Stomach (tissue), 8 donors: ENCODE measurements at regions not wholly inside any gene's neighbourhood (a gene's known extent, or its start where the extent isn't known, plus 50 kb on each side); places are given as distances from the start of the nearest gene placed in this dataset.

Source experiments
- DNase-seq, 2 donors: peaks; one replicate each; pipeline versions ENCODE4 v3.0.0 to v3.0.0-alpha.2; 2013 to 2019
- H3K27ac ChIP-seq, 5 donors: fragments of 200-600 bp in 4 of 5; sonication (generic) in 4 of 5; one replicate each; pipeline ENCODE4 v1.5.1; 2013 to 2019; ENCODE audit warnings: mild to moderate bottlenecking in 1 of 5, moderate library complexity in 1 of 5
- H3K27me3 ChIP-seq, 3 donors: fragments of 200-600 bp; sonication (generic); one replicate each; pipeline ENCODE4 v1.5.1; 2017 to 2019; ENCODE audit warnings: mixed run types in 1 of 3
- H3K36me3 ChIP-seq, 4 donors: fragments of 200-600 bp; sonication (generic); 1 replicate in 3 of 4; 2 replicates in 1 of 4; pipeline ENCODE4 v1.5.1; 2016 to 2019
- H3K4me1 ChIP-seq, 4 donors: fragments of 200-600 bp; sonication (generic); one replicate each; pipeline ENCODE4 v1.5.1; 2016 to 2019
- H3K4me3 ChIP-seq, 4 donors: fragments of 200-600 bp; sonication (generic) in 3 of 4; one replicate each; pipeline ENCODE4 v1.5.1; 2016 to 2019; ENCODE audit warnings: mild to moderate bottlenecking in 1 of 4
- H3K9me3 ChIP-seq, 4 donors: fragments of 200-600 bp; sonication (generic); one replicate each; pipeline ENCODE4 v1.5.1; 2016 to 2019
- EP300 ChIP-seq: sonication (generic); formaldehyde crosslinking; IDR thresholded peaks from one replicate; pipeline ENCODE4 v1.6.1; 2017; ENCODE audit warnings: antibody characterized with exemption
- POLR2A ChIP-seq, 4 donors: fragments of 450-650 bp; IDR thresholded peaks; one replicate each; pipeline ENCODE4 v1.6.1; 2016; ENCODE audit warnings: antibody characterized with exemption in 4 of 4, control low read depth in 2 of 4, mild to moderate bottlenecking in 1 of 4, moderate library complexity in 1 of 4
- POLR2AphosphoS5 ChIP-seq, 3 donors: sonication (generic); formaldehyde crosslinking; IDR thresholded peaks; one replicate each; pipeline ENCODE4 v1.6.1; 2016; ENCODE audit warnings: antibody characterized with exemption in 3 of 3
- WGBS, 5 donors: extraction: QIAGEN DNeasy Blood & Tissue Kit in 3 of 5; methylation state at CpG; one replicate each; pipeline versions ENCODE4 v1.1.5 to v1.1.7; 2013 to 2018; 5-methylcytosine and 5-hydroxymethylcytosine counted together
- intact Hi-C: fragments of 100-400 bp; cut with DNase I; formaldehyde crosslinking; loops from one replicate; pipeline ENCODE4 v1.15.1; 2023; ENCODE audit warnings: low total_unique reads
- TF ChIP-seq, protein P1 (sequence below), 7 experiments: fragments of 450-650 bp in 4 of 7; fragments of 200-600 bp in 3 of 7; sonication (generic) in 3 of 7; IDR thresholded peaks; one replicate each; pipeline ENCODE4 v1.5.1; 2016 to 2019; ENCODE audit warnings: antibody characterized with exemption in 7 of 7, control low read depth in 2 of 7, mild to moderate bottlenecking in 1 of 7
- donor health status: healthy with polysubstance abuse.
- donor health status: Bipolar disorder and iron deficiency.
- donor health status: healthy.

GRCh38 chr3:194974468-194975135 lies 288.9 kb downstream of the FAM43A start:
- peaks cover 0 to 9% (median 0%) of the 10 kb centered on the region in 4 donors for H3K4me1 ChIP-seq
- DNase-seq = no peak
- H3K36me3 ChIP-seq = no peaks in the 10 kb centered on the region
- peaks cover 0 to 5% (median 0%) of the 10 kb centered on the region in 4 donors for H3K9me3 ChIP-seq
- 92 to 93% (median 92%) methylated on average over 5 to 9 of the region's 9 CpGs for WGBS, 5 donors
- H3K27me3 ChIP-seq = no peaks in the 10 kb centered on the region
- intact Hi-C loops = no loop called here
- H3K4me3 ChIP-seq = no peak overlapping the region
- no peak overlapping the region for H3K27ac ChIP-seq
- TF ChIP-seq, protein P1, sequence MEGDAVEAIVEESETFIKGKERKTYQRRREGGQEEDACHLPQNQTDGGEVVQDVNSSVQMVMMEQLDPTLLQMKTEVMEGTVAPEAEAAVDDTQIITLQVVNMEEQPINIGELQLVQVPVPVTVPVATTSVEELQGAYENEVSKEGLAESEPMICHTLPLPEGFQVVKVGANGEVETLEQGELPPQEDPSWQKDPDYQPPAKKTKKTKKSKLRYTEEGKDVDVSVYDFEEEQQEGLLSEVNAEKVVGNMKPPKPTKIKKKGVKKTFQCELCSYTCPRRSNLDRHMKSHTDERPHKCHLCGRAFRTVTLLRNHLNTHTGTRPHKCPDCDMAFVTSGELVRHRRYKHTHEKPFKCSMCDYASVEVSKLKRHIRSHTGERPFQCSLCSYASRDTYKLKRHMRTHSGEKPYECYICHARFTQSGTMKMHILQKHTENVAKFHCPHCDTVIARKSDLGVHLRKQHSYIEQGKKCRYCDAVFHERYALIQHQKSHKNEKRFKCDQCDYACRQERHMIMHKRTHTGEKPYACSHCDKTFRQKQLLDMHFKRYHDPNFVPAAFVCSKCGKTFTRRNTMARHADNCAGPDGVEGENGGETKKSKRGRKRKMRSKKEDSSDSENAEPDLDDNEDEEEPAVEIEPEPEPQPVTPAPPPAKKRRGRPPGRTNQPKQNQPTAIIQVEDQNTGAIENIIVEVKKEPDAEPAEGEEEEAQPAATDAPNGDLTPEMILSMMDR (IDR thresholded peaks at IDR 0.05) = no peak
- TF ChIP-seq EP300 (no peak), POLR2A (IDR thresholded peaks at IDR 0.05) (no peak), POLR2AphosphoS5 (IDR thresholded peaks at IDR 0.05) (no peak)

DNA sequence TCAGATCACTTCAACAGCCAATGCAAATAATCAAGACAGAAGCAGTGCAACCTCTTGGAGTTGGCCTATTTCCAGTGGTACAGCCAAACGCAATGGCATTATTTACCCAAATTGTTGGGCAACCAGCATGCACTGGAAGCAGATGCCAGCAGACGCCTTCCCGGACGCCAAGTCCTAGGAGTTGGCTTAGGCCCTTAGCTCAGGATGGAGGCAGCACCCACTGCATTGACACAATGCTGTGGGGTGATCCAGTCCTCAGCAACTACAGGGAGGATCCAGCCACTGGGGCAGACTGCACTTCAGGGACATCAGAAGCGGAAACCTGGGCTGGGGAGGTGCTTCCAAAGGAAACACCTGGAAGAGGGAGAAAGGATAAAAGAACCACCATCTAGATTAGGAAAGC lies 290.4 kb downstream of the FAM43A start:
- 46 to 71% (median 51%) methylated on average over 5 of the region's 5 CpGs for WGBS, 5 donors

DNA sequence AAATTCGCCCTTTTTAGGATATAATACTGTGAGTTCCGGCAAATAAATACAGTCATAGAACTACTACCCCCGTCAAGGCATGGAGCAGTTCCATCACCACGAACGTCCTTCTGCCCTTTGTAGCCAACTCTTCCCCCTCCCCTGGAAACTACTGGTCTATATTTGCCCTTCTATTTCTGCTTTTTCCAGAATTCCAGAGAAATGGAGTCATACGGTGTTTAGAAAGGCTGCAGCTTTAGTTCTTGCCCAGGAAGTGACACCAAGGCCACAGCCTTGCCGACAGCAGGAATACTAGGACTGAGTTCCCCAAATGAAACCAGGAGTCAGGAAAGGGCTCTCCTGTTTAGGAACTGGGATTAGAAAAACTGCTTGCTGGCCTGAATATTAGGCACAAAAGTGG lies 291.2 kb downstream of the FAM43A start:
- no peak overlapping the region for H3K4me3 ChIP-seq
- no peak for DNase-seq
- H3K27me3 ChIP-seq = no peaks in the 10 kb centered on the region
- peaks cover 0 to 2% (median under 1%) of the 10 kb centered on the region in 4 donors for H3K9me3 ChIP-seq
- WGBS, 5 donors = 69 to 89% (median 80%) methylated on average over 7 of the region's 7 CpGs
- TF ChIP-seq EP300 (no peak), POLR2A (IDR thresholded peaks at IDR 0.05) (no peak), POLR2AphosphoS5 (IDR thresholded peaks at IDR 0.05) (no peak)
- TF ChIP-seq, protein P1 (IDR thresholded peaks at IDR 0.05) = no peak
- intact Hi-C loops = no loop called here
- no peaks in the 10 kb centered on the region for H3K36me3 ChIP-seq
- H3K4me1 ChIP-seq = peaks cover 0 to 9% (median 0%) of the 10 kb centered on the region in 4 donors
- H3K27ac ChIP-seq = no peak overlapping the region

More for the DNA sequence above, 290.4 kb downstream of the FAM43A start:
- Histone ChIP-seq H3K36me3 (no peaks in the 10 kb centered on the region), H3K27ac (no peak overlapping the region), H3K27me3 (no peaks in the 10 kb centered on the region), H3K4me1 (peaks cover 0 to 9% (median 0%) of the 10 kb centered on the region in 4 donors), H3K9me3 (no peaks in the 10 kb centered on the region), H3K4me3 (no peak overlapping the region)
- intact Hi-C loops = no loop called here
- TF ChIP-seq EP300 (no peak), POLR2AphosphoS5 (IDR thresholded peaks at IDR 0.05) (peak in 2 of 3 donors; percentile 12 to 24)
- no peak for DNase-seq

DNA sequence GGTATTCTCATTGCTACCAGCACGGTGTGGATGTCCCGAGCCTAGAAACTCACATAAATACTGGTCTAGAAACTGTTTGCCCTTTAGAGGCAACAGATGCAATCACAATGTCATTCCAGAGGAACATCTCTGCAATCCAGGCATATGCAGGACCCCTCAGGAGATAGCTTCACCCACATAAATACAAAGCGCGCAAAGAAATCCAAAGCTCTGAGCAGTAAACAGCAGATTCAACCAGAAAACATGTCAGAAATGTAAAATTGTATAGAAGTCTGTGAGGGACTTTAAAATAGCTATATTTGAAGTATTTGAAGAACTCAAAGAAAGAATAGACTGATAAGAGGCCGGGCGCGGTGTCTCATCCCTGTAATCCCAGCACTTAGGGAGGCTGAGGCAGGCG lies 291.7 kb downstream of the FAM43A start:
- TF ChIP-seq POLR2A (IDR thresholded peaks at IDR 0.05) = no peak
- TF ChIP-seq POLR2AphosphoS5 (IDR thresholded peaks at IDR 0.05) = no peak
- TF ChIP-seq, protein P1 (IDR thresholded peaks at IDR 0.05) = no peak
- TF ChIP-seq EP300 = no peak
- intact Hi-C loops = no loop called here
- Histone ChIP-seq H3K27ac (no peak overlapping the region), H3K4me3 (no peak overlapping the region), H3K27me3 (no peaks in the 10 kb centered on the region), H3K9me3 (peaks cover 0 to 7% (median 3%) of the 10 kb centered on the region in 4 donors), H3K36me3 (no peaks in the 10 kb centered on the region), H3K4me1 (peaks cover 0 to 9% (median 0%) of the 10 kb centered on the region in 4 donors)
- WGBS, 5 donors = 94 to 96% (median 95%) methylated on average over 8 of the region's 8 CpGs
- DNase-seq = no peak

DNA sequence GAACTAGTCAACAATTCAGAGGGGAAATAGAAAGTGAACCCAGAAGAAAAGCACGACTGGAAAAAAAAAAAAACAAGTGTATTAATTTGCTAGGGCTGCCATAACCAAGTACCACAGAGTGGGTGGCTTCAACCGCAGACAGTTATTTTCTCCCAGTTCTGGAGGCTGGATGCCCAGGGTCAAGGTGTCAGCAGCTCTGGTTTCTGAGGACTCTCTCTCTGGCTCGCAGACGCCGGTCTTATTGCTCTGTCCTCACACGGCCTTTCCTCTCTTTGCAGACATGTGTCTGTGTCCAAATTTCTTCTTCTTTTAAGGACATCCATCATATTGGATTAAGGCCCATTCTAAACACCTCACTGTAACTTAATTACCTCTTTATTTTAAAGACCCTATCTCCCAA lies 291.8 kb downstream of the XXYLT1 start:
- Histone ChIP-seq H3K4me3 (no peak overlapping the region), H3K27ac (no peak overlapping the region), H3K36me3 (no peaks in the 10 kb centered on the region), H3K27me3 (no peaks in the 10 kb centered on the region), H3K4me1 (peaks cover 0 to 9% (median 0%) of the 10 kb centered on the region in 4 donors), H3K9me3 (peaks cover 0 to 10% (median 4%) of the 10 kb centered on the region in 4 donors)
- WGBS, 5 donors = 72 to 84% (median 76%) methylated on average over 6 of the region's 6 CpGs
- no peak for DNase-seq
- TF ChIP-seq, protein P1 (IDR thresholded peaks at IDR 0.05) = no peak
- TF ChIP-seq POLR2A (IDR thresholded peaks at IDR 0.05) = no peak
- no peak for TF ChIP-seq POLR2AphosphoS5 (IDR thresholded peaks at IDR 0.05)
- no peak for TF ChIP-seq EP300
- intact Hi-C loops = no loop called here
